NOMO-1 (cell line): ENCODE measurements at regions not wholly inside any gene's neighbourhood (a gene's known extent, or its start where the extent isn't known, plus 50 kb on each side); places are given as distances from the start of the nearest gene placed in this dataset.

Experiments used
- DNase-seq, 2 experiments: peaks; one replicate each; lab custom pipeline; 2025; ENCODE audit not compliant: unreplicated experiment in 2 of 2; lab: John Stamatoyannopoulos, UW

DNA sequence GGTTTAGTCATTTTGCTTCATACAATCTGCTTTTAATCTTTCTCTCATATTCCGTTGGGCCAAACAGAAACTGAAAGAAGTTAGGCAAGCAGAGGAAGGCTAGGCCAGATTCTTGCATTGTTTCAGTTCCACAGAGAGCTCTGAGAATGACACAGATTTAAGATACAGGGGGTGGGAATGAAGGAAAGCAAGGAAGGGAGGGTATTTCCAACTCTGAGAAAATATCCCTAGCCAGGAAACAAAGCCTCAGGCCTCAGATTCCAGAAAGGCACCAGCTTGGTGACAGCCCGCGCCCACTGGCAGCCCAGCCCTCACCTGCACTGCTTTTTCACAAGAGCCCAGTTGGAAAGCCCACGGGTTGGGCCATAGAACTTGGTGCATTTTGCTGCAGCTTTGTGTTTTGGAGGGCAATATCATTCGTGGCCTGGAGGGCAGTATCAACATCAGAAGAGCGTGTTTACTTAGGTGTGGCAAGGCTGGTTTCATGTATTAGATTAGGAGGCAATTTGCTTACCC is 63.5 kb downstream of the ENC1 start:
- peak; percentile 45 to 71 for DNase-seq

DNA sequence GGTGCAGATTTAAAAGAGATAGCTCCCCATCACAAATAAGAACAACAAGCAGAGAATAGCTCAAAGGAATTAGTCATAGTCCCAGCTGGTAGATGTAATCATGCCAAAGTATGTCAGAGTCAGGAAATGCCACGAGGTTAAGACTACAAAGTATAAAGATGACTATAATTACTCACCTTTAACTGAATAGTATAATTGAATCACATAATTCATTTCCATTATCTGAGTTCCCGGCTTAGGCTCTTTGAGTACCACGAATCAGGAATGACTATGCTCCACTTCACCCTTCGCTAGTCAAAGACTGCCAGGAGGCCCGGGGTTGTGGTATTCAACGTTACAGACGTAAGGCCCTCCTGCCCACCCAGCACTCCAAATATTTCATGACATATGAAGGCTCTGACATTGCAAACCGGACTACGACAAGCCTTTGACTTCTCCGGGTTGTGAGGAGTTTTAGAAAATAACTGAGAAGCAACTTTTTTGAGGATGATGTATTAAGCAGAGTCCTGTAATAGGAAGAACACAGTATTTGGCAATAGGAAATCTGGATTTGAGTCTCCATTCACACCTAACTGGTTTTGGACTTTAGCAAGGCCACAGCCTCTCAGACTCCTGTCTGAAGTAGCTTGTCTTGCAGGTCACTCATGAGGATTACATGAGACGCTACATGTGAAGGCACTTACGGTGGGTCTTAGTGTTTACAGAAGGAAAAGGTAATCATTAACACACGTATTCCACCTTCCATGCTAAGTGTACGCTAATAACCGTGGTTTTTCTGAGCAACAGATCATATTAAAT is 64.6 kb downstream of the ENC1 start:
- DNase-seq: no peak

DNA sequence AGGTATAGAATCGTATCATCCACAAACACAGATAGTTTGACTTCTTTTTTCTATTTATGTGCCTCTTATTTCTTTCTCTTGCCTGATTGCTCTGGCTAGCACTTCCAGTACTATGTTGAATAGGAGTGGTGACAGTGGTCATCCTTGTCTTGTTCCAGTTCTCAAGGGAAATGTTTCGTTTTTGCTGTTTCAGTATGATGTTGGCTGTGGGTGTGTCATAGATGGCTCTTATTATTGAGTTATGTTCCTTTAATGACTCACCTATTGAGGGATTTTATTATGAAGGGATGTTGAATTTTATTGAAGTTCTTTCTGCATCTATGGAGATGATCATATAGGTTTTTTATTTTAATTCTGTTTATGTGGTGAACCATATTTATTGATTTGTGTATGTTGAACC is 70.3 kb downstream of the ENC1 start:
- DNase-seq: no peak

DNA sequence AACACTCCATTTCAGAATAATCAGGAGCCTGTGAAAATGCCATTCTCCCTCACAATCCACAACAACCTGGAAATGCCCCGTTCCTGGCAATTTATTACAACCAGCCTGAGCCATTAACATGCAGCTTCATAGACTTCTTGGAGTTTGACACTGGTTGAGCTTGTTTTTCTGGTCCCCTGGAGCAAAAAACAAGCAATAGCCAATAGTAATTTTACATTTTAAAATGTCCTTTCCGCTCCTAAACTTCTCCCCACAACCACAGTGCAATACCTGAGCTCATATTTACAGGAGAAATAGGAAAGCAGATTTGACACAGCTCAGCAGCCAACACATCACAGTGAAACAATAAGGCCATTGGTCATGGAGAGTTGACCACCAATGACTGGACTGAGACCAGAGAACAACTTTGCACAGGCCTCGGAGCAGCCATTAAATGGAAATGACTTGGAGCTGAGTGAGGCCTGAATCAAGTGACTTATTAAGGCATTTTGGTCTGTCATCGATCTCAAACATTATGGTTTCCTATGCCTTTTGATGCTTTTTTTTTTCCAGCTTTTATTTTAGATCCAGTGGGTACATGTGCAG is 73.0 kb downstream of the ENC1 start:
- no peak for DNase-seq

DNA sequence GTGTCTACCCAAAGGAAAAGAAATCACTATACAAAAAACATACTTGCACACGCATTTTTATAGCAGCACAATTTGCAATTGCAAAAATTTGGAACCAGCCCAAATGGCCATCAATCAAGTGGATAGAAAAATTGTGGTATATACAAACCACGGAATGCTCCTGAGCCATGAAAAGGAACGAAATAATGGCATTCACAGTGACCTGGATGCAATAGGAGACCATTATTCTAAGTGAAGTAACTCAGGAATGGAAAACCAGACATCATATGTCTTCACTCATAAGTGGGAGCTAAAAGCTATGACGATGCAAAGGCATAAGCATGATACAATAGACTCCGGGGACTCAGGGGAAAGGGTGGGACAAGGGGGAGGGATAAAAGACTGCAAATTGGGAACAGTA is 78.4 kb downstream of the ENC1 start:
- DNase-seq: no peak

GRCh38 chr5:74560245-74560644 is 80.3 kb downstream of the ENC1 start:
- DNase-seq: no peak

DNA sequence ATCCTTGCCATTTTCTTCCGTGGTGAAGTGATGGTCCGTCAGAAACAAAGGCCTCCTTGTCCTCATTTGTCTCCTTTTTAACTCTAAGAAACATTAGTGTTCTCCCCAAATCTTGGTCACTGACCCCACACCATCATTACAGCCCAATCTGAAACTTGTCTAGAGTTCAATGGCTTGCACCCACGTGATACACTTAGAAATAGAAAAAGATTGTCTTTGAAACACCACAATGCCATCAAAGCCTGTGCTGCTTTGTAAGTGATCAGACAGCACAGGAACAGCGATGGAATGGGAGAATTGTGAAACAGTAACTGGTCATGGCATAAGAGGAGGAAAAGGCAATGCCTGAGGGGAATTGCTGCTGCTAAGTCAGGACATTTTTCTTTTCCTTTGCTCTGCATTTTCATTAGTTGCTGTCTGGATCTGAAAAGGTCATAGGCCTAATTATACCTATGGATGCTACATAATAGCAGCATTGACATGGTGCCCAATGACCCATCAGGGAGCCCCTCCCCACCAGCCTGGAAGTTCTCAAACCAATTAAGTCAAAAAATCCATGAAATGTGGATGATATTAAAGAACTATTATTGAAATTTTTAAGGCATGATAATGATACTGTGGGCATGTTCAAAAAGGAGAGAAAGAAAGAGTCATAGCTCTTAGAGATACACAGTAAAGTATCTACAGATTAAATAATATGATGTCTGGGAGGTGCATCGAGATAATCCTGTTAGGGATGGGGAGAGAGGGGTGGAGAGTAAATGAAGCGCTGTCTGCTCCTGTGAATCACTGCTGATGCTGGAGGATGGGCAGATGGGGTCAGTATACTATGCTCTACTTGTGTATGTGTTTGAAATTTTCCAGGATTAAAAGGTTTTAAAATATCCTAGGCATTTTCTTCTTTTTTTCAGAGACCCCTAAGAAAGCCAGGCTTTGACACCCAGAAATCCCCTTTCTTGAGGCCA is 83.6 kb downstream of the ENC1 start:
- DNase-seq: no peak

DNA sequence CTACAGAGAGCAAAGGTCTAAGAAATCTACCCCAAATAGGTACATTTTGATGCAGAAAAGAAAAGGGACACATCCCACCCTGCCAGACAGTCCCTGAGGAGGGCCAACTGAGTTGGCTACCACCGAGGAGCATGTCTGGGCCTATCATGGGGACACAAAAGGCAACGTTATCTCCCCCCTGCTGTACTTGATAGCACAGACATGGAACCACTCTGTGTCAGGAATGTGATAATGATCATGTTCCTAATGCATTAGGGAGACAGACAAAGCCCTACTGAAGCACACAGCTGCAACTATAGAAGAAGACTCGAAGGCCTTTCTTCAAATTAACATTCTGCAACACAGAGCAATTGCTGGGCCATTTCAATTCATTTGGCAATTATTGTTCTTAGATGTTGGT is 84.5 kb downstream of the ENC1 start:
- no peak for DNase-seq

- DNase-seq: no peak
Observed at GRCh38 chr5:74552101-74552500, 88.4 kb downstream of the ENC1 start.

DNA sequence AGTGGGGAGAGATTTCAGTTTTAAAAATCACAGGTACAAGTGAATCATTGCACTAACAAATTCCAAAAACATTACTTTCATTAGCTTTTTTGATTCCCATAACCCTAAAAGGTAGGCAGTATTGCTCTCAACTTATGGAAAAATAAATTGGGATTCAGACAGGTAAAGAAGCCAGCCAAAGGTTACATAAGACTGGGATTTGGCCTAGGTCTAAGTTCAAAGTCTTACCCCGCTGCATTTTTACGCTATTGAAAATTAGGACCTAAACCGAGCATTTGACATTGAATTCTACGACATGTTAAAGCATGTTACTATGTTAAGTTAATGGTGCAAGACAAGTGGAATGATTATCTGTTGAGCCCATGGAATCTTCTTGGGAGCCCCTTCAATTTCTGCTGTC is 89.6 kb downstream of the ENC1 start:
- no peak for DNase-seq

- no peak for DNase-seq
Observed at GRCh38 chr5:74549384-74549783, 91.1 kb downstream of the ENC1 start.

DNA sequence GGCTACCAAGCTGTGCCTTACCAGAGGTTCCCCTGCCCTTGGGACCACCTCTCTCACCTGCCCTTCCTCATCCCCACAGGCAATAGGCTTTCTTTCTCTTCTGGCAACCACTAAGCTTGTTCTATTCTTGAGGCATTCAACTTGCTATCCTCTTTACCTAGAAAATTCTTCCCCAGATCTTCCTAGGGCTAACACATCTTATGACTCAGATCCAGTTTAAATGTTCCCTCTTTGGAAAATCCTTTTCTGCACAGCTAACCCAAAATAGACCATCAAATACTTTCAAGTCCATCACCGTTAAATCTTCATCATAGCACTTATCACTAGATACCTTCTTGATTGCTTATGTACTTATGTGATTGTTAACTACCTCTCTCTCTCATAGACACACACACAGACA is 93.7 kb downstream of the ENC1 start:
- no peak for DNase-seq

DNA sequence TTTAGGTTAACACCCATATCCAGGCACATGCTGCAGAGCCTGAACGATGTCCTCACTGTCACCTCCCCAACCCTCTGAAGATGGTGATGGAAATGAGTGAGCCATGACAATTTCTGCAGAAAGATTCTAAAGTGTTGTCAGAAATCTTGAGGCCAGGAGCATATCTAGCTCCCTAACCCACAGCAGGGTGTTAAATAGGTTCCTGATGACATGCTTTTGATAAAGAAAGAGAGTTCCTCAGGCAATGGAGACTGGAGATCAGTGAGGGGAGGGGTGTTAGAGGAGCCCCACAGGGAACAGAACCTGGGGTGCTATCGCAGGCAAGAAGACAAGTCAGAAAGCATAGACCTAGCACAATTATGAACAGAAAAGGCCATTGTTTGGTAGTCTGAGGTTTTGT is 95.7 kb downstream of the ENC1 start:
- no peak for DNase-seq

DNA sequence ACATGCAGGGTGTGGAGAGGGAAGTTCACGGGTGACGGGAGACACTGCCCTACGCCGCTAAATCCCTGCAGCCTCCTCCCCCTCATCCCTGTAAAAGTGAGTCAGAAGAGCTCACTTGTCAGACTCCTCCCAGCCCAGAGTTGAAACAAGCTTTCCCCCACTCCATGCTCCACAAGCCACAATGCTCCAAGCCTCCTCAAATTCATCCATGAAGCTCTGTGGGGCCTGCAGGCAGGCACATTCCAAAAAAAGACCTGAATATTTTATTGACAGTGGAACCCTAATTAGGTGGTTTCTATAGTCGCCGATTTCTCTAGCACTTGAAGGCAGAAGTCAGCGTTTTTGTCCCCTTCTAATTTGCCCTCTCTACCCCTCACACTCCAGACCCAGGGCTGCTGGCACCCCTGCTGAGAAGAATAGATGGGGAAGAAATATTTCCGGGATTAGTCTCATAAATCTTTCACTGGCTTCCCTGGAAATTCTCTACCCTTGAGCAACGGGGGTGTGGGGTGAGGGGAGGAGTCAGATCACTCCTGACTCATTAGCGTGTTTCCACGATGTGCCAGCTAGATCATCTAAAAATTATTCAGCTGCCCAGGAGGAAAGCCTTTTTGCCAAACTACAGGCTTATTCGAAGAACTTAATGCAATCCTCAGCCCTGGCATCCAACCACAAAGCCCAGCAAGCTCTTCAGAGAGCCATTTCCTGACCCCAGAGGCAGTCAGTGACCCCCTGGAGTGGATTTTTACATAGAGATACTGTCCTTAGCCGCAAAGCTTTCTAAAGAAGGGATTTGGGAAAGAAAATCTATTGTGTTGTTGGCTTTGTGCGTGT is 97.1 kb downstream of the ENC1 start:
- DNase-seq: no peak

DNA sequence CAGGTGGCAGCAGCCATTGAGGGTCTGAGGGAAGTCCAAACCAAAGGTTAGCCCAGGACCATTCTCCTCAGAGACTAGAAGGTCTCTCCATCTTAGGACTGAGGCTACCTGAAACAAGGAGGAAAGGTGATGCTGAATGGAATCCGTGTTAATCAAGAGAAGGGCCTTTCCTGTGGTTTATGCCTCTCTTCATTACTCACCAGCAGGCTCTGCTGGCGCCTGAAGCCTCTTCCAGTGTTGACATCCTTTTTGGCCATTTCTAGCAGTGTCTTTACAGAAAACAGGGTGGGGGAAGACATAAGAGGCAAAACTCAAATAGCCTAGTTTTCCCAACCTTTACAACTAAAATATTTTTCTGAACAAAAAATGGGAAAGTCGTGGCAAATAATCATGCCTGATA is 98.0 kb downstream of the ENC1 start:
- DNase-seq: no peak

DNA sequence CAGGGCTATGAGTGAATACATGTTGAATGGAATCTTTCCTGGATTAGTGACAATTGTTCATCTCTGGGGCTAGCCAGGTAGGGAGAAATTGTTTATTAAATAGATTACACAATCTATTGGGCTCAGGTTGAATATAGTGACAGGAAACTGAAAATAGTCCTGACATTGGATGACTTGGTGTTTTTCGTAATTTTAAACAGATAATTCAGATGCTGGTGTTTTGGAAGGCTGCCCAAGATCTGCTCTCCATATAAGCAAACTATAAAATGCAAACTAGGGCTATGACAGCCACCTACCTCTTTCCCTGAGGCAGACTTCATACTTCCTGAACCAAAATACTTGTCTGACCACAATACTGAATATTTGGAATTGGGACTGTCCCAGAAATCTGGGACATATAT is 99.1 kb downstream of the ENC1 start:
- no peak for DNase-seq

GRCh38 chr5:74540622-74541021 is 99.9 kb downstream of the ENC1 start:
- DNase-seq: no peak

DNA sequence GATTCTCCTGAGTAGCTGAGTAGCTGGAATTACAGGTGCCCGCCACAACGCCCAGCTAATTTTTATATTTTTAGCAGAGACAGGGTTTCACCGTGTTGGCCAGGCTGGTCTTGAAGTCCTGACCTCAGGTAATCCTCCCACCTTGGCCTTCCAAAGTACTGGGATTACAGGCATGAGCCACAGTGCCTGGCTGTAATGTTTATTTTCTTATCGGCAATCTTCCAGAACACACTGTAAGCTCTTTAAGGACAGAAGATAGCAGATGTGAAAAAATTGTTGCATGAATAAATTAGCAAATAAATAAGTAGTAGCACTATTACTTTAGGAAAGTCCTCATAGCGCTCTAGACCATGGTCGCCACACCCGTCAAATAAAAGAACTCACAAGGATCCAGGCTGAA is 100.5 kb downstream of the ENC1 start:
- DNase-seq: no peak

DNA sequence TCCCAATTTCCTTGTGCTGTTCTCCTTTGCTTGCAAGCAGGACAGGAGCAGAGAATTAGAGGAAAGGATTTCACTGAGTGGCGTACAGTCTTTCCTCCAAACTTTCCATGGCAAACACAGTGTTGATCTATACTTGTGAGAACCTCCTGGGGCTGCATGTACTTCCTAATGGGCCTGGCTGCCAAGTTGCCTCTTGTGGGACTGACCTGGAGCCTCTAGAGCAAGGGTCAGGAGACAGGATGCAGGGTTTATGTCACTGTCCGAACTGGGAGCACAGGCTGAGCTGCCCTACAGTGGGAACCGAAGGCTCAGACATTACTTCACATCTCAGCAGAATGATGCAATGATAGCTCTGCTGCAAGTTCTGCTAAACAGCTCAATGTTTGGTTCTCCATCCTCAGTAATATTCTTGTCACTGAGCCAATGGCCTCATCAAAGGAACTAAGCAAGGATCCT is 102.3 kb downstream of the ENC1 start:
- peak; percentile 67 to 84 for DNase-seq

DNA sequence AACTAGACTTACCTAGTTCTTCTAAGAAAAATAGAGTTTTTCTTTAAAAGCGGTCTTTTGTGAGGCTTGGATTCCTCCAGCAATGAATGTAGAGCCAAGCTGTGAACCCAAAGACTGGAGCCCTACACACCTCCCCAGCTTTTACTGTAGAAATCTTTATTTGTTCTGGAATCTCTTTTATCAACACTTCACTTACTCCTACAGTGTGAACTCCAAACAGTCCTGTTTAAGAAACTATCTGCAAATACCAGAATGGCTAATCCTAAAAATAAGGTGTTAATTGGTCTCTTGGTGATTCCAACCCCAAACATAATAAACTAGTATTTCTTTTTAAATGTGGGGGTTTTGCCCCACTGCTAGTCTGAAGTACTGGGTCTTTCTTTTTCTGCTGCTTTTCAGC is 103.9 kb downstream of the ENC1 start:
- DNase-seq: no peak
